SK-N-SH (cell line): ENCODE measurements at regions not wholly inside any gene's neighbourhood (a gene's known extent, or its start where the extent isn't known, plus 50 kb on each side); places are given as distances from the start of the nearest gene placed in this dataset.

Source experiments
- CTCF ChIA-PET: fragments of 300-600, 350-600 bp; formaldehyde crosslinking; extraction: SDS; loops from one replicate; lab custom pipeline; 2021; lab: Yijun Ruan, JAX
- POLR2A ChIA-PET: fragments of 350-600 bp; sonication (Branson Sonifier 250); formaldehyde crosslinking; extraction: SDS; loops from one replicate; lab custom pipeline; 2020; ENCODE audit warnings: antibody characterized with exemption, inconsistent platforms; lab: Yijun Ruan, JAX
- DNase-seq: peaks from one replicate; pipeline ENCODE4 v3.0.0; 2012
- H2AFZ ChIP-seq: fragments of 200-600 bp; sonication (generic); 2 replicates; pipeline ENCODE4 v1.8.1; 2016; ENCODE audit warnings: antibody characterized with exemption, mild to moderate bottlenecking, low read depth
- H3F3A ChIP-seq: fragments of 200-600 bp; sonication (generic); replicated peaks from 2 replicates; pipeline ENCODE3; 2016; ENCODE audit warnings: antibody characterized with exemption, mild to moderate bottlenecking; ENCODE audit not compliant: insufficient read depth
- H3K27ac ChIP-seq, 2 experiments: fragments of 200-500 bp in 1 of 2; fragments of 200-600 bp in 1 of 2; sonication (Bioruptor generic) in 1 of 2; sonication (generic), shearing (Covaris generic) in 1 of 2; 2 replicates each; pipeline versions ENCODE4 v1.5.1 to v1.6.1; 2014 to 2016; ENCODE audit warnings: low read depth in 2 of 2, inconsistent platforms in 1 of 2, low read length in 1 of 2, mild to moderate bottlenecking in 1 of 2, mixed read lengths in 1 of 2
- H3K27me3 ChIP-seq: fragments of 200-600 bp; sonication (generic), shearing (Covaris generic); 2 replicates; pipeline ENCODE4 v1.6.1; 2016; ENCODE audit warnings: mixed run types; ENCODE audit not compliant: insufficient read depth
- H3K36me3 ChIP-seq, 2 experiments: fragments of 200-500 bp in 1 of 2; fragments of 200-600 bp in 1 of 2; sonication (Bioruptor generic) in 1 of 2; sonication (generic) in 1 of 2; replicated peaks in 1 of 2; 2 replicates each; pipeline versions ENCODE3 to v1.5.1; 2014 to 2016; ENCODE audit warnings: low read length in 1 of 2, mild to moderate bottlenecking in 1 of 2; ENCODE audit not compliant: insufficient read depth in 2 of 2, control insufficient read depth in 1 of 2
- H3K4me1 ChIP-seq, 2 experiments: fragments of 200-500 bp in 1 of 2; fragments of 200-600 bp in 1 of 2; sonication (Bioruptor generic) in 1 of 2; sonication (generic), shearing (Covaris generic) in 1 of 2; 2 replicates each; pipeline versions ENCODE4 v1.5.1 to v1.6.1; 2014 to 2016; ENCODE audit warnings: low read depth in 1 of 2, low read length in 1 of 2, mixed run types in 1 of 2; ENCODE audit not compliant: insufficient read depth in 2 of 2, control insufficient read depth in 1 of 2
- H3K4me2 ChIP-seq: fragments of 200-600 bp; sonication (generic), shearing (Covaris generic); 2 replicates; pipeline ENCODE4 v1.6.1; 2017; ENCODE audit warnings: mixed run types
- H3K4me3 ChIP-seq, 2 experiments: fragments of 200-500 bp in 1 of 2; fragments of 200-600 bp in 1 of 2; sonication (Bioruptor generic) in 1 of 2; sonication (generic), shearing (Covaris generic) in 1 of 2; 2 replicates each; pipeline versions ENCODE4 v1.5.1 to v1.8.1; 2014 to 2016; ENCODE audit warnings: low read depth in 2 of 2, inconsistent platforms in 1 of 2, low read length in 1 of 2, mild to moderate bottlenecking in 1 of 2, mixed read lengths in 1 of 2, moderate library complexity in 1 of 2
- H3K79me2 ChIP-seq: fragments of 200-600 bp; sonication (generic); 2 replicates; pipeline ENCODE4 v1.8.1; 2017; ENCODE audit warnings: mild to moderate bottlenecking; ENCODE audit not compliant: insufficient read depth
- H3K9ac ChIP-seq: fragments of 200-600 bp; sonication (generic); 2 replicates; pipeline ENCODE4 v1.6.1; 2017; ENCODE audit warnings: mixed run types
- H3K9me2 ChIP-seq: fragments of 200-600 bp; sonication (generic); 2 replicates; pipeline ENCODE4 v1.6.1; 2017; ENCODE audit warnings: mixed run types
- H3K9me3 ChIP-seq: fragments of 200-600 bp; sonication (generic); 2 replicates; pipeline ENCODE4 v1.6.1; 2017; ENCODE audit warnings: mixed run types, mild to moderate bottlenecking, moderate library complexity
- H4K20me1 ChIP-seq: fragments of 200-600 bp; sonication (generic); 2 replicates; pipeline ENCODE4 v1.6.1; 2017; ENCODE audit warnings: mild to moderate bottlenecking, mixed run types; ENCODE audit not compliant: insufficient read depth
- CHD2 ChIP-seq: fragments of 150-350 bp; IDR thresholded peaks from 2 replicates; pipeline ENCODE4 v1.6.1; 2018; ENCODE audit warnings: low read length; ENCODE audit not compliant: partially characterized antibody
- CTCF ChIP-seq: fragments of 200-600 bp; sonication (generic); IDR thresholded peaks from 2 replicates; pipeline ENCODE4 v1.6.1; 2017; ENCODE audit warnings: antibody characterized with exemption, mild to moderate bottlenecking, moderate library complexity
- EP300 ChIP-seq, 2 experiments: IDR thresholded peaks; 2 replicates each; pipeline versions ENCODE4 v1.4.0 to v1.6.1; 2012; ENCODE audit warnings: borderline replicate concordance in 1 of 2, low read depth in 1 of 2, low read length in 1 of 2
- EZH2phosphoT487 ChIP-seq: fragments of 200-600 bp; sonication (generic); IDR thresholded peaks from 2 replicates; pipeline ENCODE4 v1.6.1; 2017; ENCODE audit warnings: low read depth, mixed run types, mild to moderate bottlenecking, antibody characterized with exemption, moderate library complexity, borderline replicate concordance
- FOSL2 ChIP-seq: IDR thresholded peaks from 2 replicates; pipeline ENCODE4 v1.4.0; 2012; ENCODE audit warnings: low read depth, mild to moderate bottlenecking, moderate library complexity, borderline replicate concordance
- FOXM1 ChIP-seq: IDR thresholded peaks from 2 replicates; pipeline ENCODE4 v1.4.0; 2012; ENCODE audit warnings: low read depth, mild to moderate bottlenecking
- JUND ChIP-seq: IDR thresholded peaks from 2 replicates; pipeline ENCODE4 v1.4.0; 2012
- MAX ChIP-seq: IDR thresholded peaks from 2 replicates; pipeline ENCODE4 v1.4.0; 2012; ENCODE audit warnings: low read depth
- MEF2A ChIP-seq: IDR thresholded peaks from 2 replicates; pipeline ENCODE4 v1.4.0; 2012; ENCODE audit warnings: low read depth, borderline replicate concordance
- MXI1 ChIP-seq: IDR thresholded peaks from 2 replicates; pipeline ENCODE4 v1.6.1; 2012; ENCODE audit warnings: mild to moderate bottlenecking, low read depth, low read length, improper control_type of control experiment
- NFIC ChIP-seq: IDR thresholded peaks from 2 replicates; pipeline ENCODE4 v1.4.0; 2012; ENCODE audit warnings: borderline replicate concordance
- NRF1 ChIP-seq: IDR thresholded peaks from 2 replicates; pipeline ENCODE4 v1.6.1; 2012; ENCODE audit warnings: low read depth, mild to moderate bottlenecking, low read length
- PBX3 ChIP-seq: IDR thresholded peaks from 2 replicates; pipeline ENCODE4; 2012
- RAD21 ChIP-seq: IDR thresholded peaks from 2 replicates; pipeline ENCODE4 v1.6.1; 2012; ENCODE audit warnings: mild to moderate bottlenecking, low read length
- RCOR1 ChIP-seq: fragments of 150-350 bp; IDR thresholded peaks from 2 replicates; pipeline ENCODE4 v1.6.1; 2017; ENCODE audit warnings: antibody characterized with exemption, low read length
- RFX5 ChIP-seq: IDR thresholded peaks from 2 replicates; pipeline ENCODE4 v1.6.1; 2012; ENCODE audit warnings: mild to moderate bottlenecking, improper control_type of control experiment, low read length
- SIN3A ChIP-seq: IDR thresholded peaks from 2 replicates; pipeline ENCODE4 v1.6.1; 2012; ENCODE audit warnings: low read depth, mild to moderate bottlenecking, low read length, moderate library complexity, borderline replicate concordance
- SMC3 ChIP-seq: IDR thresholded peaks from 2 replicates; pipeline ENCODE4 v1.6.1; 2012; ENCODE audit warnings: low read depth, low read length, improper control_type of control experiment
- TCF12 ChIP-seq: IDR thresholded peaks from 2 replicates; pipeline ENCODE4 v1.4.0; 2012
- TEAD4 ChIP-seq: IDR thresholded peaks from 2 replicates; pipeline ENCODE4 v1.4.0; 2012; ENCODE audit warnings: mild to moderate bottlenecking, borderline replicate concordance; ENCODE audit not compliant: insufficient read depth
- USF1 ChIP-seq: IDR thresholded peaks from 2 replicates; pipeline ENCODE4 v1.4.0; 2012; ENCODE audit warnings: low read depth, borderline replicate concordance
- USF2 ChIP-seq: fragments of 150-350 bp; IDR thresholded peaks from 2 replicates; pipeline ENCODE4 v1.6.1; 2017; ENCODE audit warnings: antibody characterized with exemption, low read length, low read depth, borderline replicate concordance
- YY1 ChIP-seq: IDR thresholded peaks from 2 replicates; pipeline ENCODE4 v1.4.0; 2012; ENCODE audit warnings: low read depth, mild to moderate bottlenecking
- WGBS: methylation state at CpG from one replicate; pipeline ENCODE4 v1.1.6; 2017; ENCODE audit warnings: low lambda C conversion rate; 5-methylcytosine and 5-hydroxymethylcytosine counted together

- ChIA-PET CTCF (interaction anchor here (0.5 kb wide), 1 partner anchor 11 kb away, joined by 3 read pairs; no protein-coding TSS in a partner anchor), POLR2A (no interaction called here)
- TF ChIP-seq JUND = no peak
- TF ChIP-seq RFX5 = no peak
- TF ChIP-seq CHD2 = no peak
- TF ChIP-seq USF2 = no peak
- TF ChIP-seq TCF12 = no peak
- TF ChIP-seq RAD21 = no peak
- no peak for TF ChIP-seq YY1
- no peak for TF ChIP-seq MAX
- no peak for TF ChIP-seq NFIC
- no peak for TF ChIP-seq PBX3
- no peak for TF ChIP-seq USF1
- no peak for TF ChIP-seq MEF2A
- TF ChIP-seq FOXM1 = no peak
- no peak for TF ChIP-seq SIN3A
- Histone ChIP-seq H3K9ac (no peak overlapping the region), H3K27me3 (no peaks in the 10 kb centered on the region; the same call in 1 of the 2 replicates), H3K79me2 (no peaks in the 10 kb centered on the region), H2AFZ (no peak overlapping the region), H3K4me3 (no peak overlapping the region), H3K36me3 (no peaks in the 10 kb centered on the region), H4K20me1 (no peaks in the 10 kb centered on the region), H3K4me2 (no peak overlapping the region), H3K4me1 (no peaks in the 10 kb centered on the region), H3K9me3 (no peaks in the 10 kb centered on the region), H3K27ac (no peak overlapping the region), H3F3A (no peaks in the 10 kb centered on the region), H3K9me2 (no peaks in the 10 kb centered on the region)
- 58% methylated on average over 6 of the region's 6 CpGs for WGBS
- no peak for DNase-seq
These were observed 75.9 kb upstream of the CRY1 start for GRCh38 chr12:107169200-107169599.

- Histone ChIP-seq H2AFZ (no peak overlapping the region), H3K27ac (no peak overlapping the region), H3K9me3 (no peaks in the 10 kb centered on the region), H3K4me3 (no peak overlapping the region), H3F3A (no peaks in the 10 kb centered on the region), H3K9me2 (no peaks in the 10 kb centered on the region), H3K4me1 (no peaks in the 10 kb centered on the region), H3K79me2 (no peaks in the 10 kb centered on the region), H4K20me1 (no peaks in the 10 kb centered on the region), H3K27me3 (no peaks in the 10 kb centered on the region), H3K4me2 (no peak overlapping the region), H3K36me3 (no peaks in the 10 kb centered on the region), H3K9ac (no peak overlapping the region)
- WGBS = 51% methylated on average over 3 of the region's 5 CpGs
- DNase-seq = no peak
- POLR2A ChIA-PET = no interaction called here
- CTCF ChIA-PET = interaction anchor here (2.1 kb wide), 1 partner anchor 47 kb away, joined by 6 read pairs; no protein-coding TSS in a partner anchor
- no peak for TF ChIP-seq RAD21
- TF ChIP-seq SMC3 = no peak
- TF ChIP-seq MXI1 = no peak
- no peak for TF ChIP-seq YY1
- TF ChIP-seq USF2 = no peak
- TF ChIP-seq CTCF = no peak
- no peak for TF ChIP-seq FOXM1
- TF ChIP-seq RFX5 = no peak
- no peak for TF ChIP-seq MAX
- no peak for TF ChIP-seq NRF1
- TF ChIP-seq RCOR1 = no peak
- no peak for TF ChIP-seq TCF12
- no peak for TF ChIP-seq EZH2phosphoT487
- TF ChIP-seq FOSL2 = no peak
- no peak for TF ChIP-seq TEAD4
- no peak for TF ChIP-seq EP300 (IDR thresholded peaks at IDR 0.05; ENCODE audit: borderline replicate concordance in 1 of 2, low read depth in 1 of 2, low read length in 1 of 2)
These were observed 85.4 kb upstream of the CRY1 start for GRCh38 chr12:107178776-107179175.
